ENCODE measurements at regions not wholly inside any gene's neighbourhood (a gene's known extent, or its start where the extent isn't known, plus 50 kb on each side); places are given as distances from the start of the nearest gene placed in this dataset.
A peak's percentile ranks its signal among the peaks of the same experiment; 100 is the strongest.

GRCh38 chr7:140232957-140233917 lies 56.5 kb upstream of the KDM7A start:
- Mint-ChIP-seq H3K36me3 (ENCODE audit: low read depth) (peaks cover 2% of the 10 kb centered on the region), H3K27ac (peak overlapping the region; percentile 95), H3K27me3 (no peaks in the 10 kb centered on the region), H3K9me3 (no peaks in the 10 kb centered on the region), H3K4me1 (peaks cover 47% of the 10 kb centered on the region), H3K4me3 (peak overlapping the region; percentile 66)
- ATAC-seq (ENCODE audit: low read depth) = peak; percentile 23
- intact Hi-C loops (cut with micrococcal nuclease) = loop anchor here (1.0 to 5.0 kb wide), 7 partner anchors 10 to 871 kb away; partner anchors contain the start of genes HIPK2, MKRN1, PARP12 and SLC37A3
- no peak for DNase-seq
- CTCF ChIA-PET = no interaction called here
- POLR2A ChIA-PET = interaction anchor here (0.7 to 12.8 kb wide), 5 partner anchors 20 to 69 kb away, joined by 3 to 168 read pairs (median 12); partner anchors contain the start of gene KDM7A
- TF ChIP-seq CTCF (IDR thresholded peaks at IDR 0.05) = no peak

- Mint-ChIP-seq H3K9me3 (no peaks in the 10 kb centered on the region), H3K27ac (peak overlapping the region; percentile 95), H3K27me3 (no peaks in the 10 kb centered on the region), H3K4me1 (peaks cover 53% of the 10 kb centered on the region), H3K36me3 (ENCODE audit: low read depth) (peaks cover 2% of the 10 kb centered on the region), H3K4me3 (peak overlapping the region; percentile 91)
- TF ChIP-seq CTCF (IDR thresholded peaks at IDR 0.05) = no peak
- ChIA-PET CTCF (interaction anchor here (1.2 kb wide), 1 partner anchor 56 kb away, joined by 4 read pairs; no protein-coding TSS in a partner anchor), POLR2A (interaction anchor here (0.6 to 12.8 kb wide), 6 partner anchors 18 to 170 kb away, joined by 3 to 168 read pairs (median 8); partner anchors contain the start of genes KDM7A and PARP12)
- DNase-seq = no peak
- intact Hi-C loops (cut with micrococcal nuclease) = loop anchor here (1.0 to 5.0 kb wide), 8 partner anchors 9 to 870 kb away; partner anchors contain the start of genes HIPK2, MKRN1, PARP12 and SLC37A3
- ATAC-seq (ENCODE audit: low read depth) = peak; percentile 12
Observed at GRCh38 chr7:140231771-140232491, 55.1 kb upstream of the KDM7A start.

- peaks cover 2% of the 10 kb centered on the region for H3K36me3 Mint-ChIP-seq (ENCODE audit: low read depth)
- peak overlapping the region; percentile 95 for H3K27ac Mint-ChIP-seq
- peak overlapping the region; percentile 91 for H3K4me3 Mint-ChIP-seq
- DNase-seq (no peak), ATAC-seq (ENCODE audit: low read depth) (peak; percentile 30)
- POLR2A ChIA-PET = interaction anchor here (1.0 to 12.8 kb wide), 6 partner anchors 17 to 169 kb away, joined by 3 to 168 read pairs (median 11); partner anchors contain the start of genes KDM7A and PARP12
- intact Hi-C loops (cut with micrococcal nuclease) = loop anchor here (1.0 to 5.0 kb wide), 9 partner anchors 11 to 869 kb away; partner anchors contain the start of genes HIPK2 and MKRN1
- H3K27me3 Mint-ChIP-seq = no peaks in the 10 kb centered on the region
- no peak for TF ChIP-seq CTCF (IDR thresholded peaks at IDR 0.05)
- no peaks in the 10 kb centered on the region for H3K9me3 Mint-ChIP-seq
- CTCF ChIA-PET = interaction anchor here (1.2 kb wide), 1 partner anchor 56 kb away, joined by 4 read pairs; no protein-coding TSS in a partner anchor
- peaks cover 59% of the 10 kb centered on the region for H3K4me1 Mint-ChIP-seq
Observed at GRCh38 chr7:140230861-140231770, 54.3 kb upstream of the KDM7A start.

GRCh38 chr7:140230516-140230860 lies 53.7 kb upstream of the KDM7A start:
- ATAC-seq (ENCODE audit: low read depth) (peak; percentile 56), DNase-seq (peak; percentile 72)
- Mint-ChIP-seq H3K36me3 (ENCODE audit: low read depth) (peaks cover 2% of the 10 kb centered on the region), H3K27ac (peak overlapping the region; percentile 99), H3K4me1 (peaks cover 65% of the 10 kb centered on the region), H3K27me3 (no peaks in the 10 kb centered on the region), H3K4me3 (peak overlapping the region; percentile 91), H3K9me3 (no peaks in the 10 kb centered on the region)
- intact Hi-C loops (cut with micrococcal nuclease) = loop anchor here (1.0 to 5.0 kb wide), 8 partner anchors 12 to 868 kb away; partner anchors contain the start of genes HIPK2 and MKRN1
- ChIA-PET CTCF (interaction anchor here (1.0 to 1.2 kb wide), 2 partner anchors 53 to 55 kb away, joined by 3 to 4 read pairs; partner anchors contain the start of gene KDM7A), POLR2A (interaction anchor here (0.7 to 12.8 kb wide), 8 partner anchors 9 to 370 kb away, joined by 3 to 168 read pairs (median 7); partner anchors contain the start of genes KDM7A and PARP12)
- no peak for TF ChIP-seq CTCF (IDR thresholded peaks at IDR 0.05)

All from activated B cell treated with CpG ODN at 0.5 μM for 24 hours (primary cell).